Neural cell (in vitro differentiated cells): ENCODE measurements at regions not wholly inside any gene's neighbourhood (a gene's known extent, or its start where the extent isn't known, plus 50 kb on each side); places are given as distances from the start of the nearest gene placed in this dataset.

ENCODE experiments used
- H2AFZ ChIP-seq: fragments of 200-600, 300-800 bp; sonication (generic), shearing (Covaris generic); 2 replicates; pipeline ENCODE4 v1.6.0; 2014; ENCODE audit warnings: low read depth, mild to moderate bottlenecking, antibody characterized with exemption, low read length, moderate library complexity
- H3F3A ChIP-seq: fragments of 200-600 bp; shearing (Covaris generic); 2 replicates; pipeline ENCODE4 v1.6.1; 2016; ENCODE audit warnings: mild to moderate bottlenecking, moderate library complexity, mixed read lengths, antibody characterized with exemption, low read length; ENCODE audit not compliant: insufficient read depth, poor library complexity, severe bottlenecking
- H3K27ac ChIP-seq: fragments of 200-600, 300-800 bp; sonication (generic), shearing (Covaris generic); 2 replicates; pipeline ENCODE4 v1.5.1; 2014; ENCODE audit warnings: mild to moderate bottlenecking, low read length, moderate library complexity
- H3K27me3 ChIP-seq: fragments of 300-800, 200-600 bp; sonication (generic), shearing (Covaris generic); 2 replicates; pipeline ENCODE4 v1.6.0; 2014; ENCODE audit warnings: mild to moderate bottlenecking, low read depth, low read length, moderate library complexity; ENCODE audit not compliant: insufficient read depth
- H3K36me3 ChIP-seq: fragments of 300-800, 200-600 bp; sonication (generic), shearing (Covaris generic); 2 replicates; pipeline ENCODE4 v1.5.1; 2014; ENCODE audit warnings: mild to moderate bottlenecking, antibody characterized with exemption, low read length, moderate library complexity; ENCODE audit not compliant: insufficient read depth
- H3K4me2 ChIP-seq: fragments of 300-800, 200-600 bp; sonication (generic), shearing (Covaris generic); 2 replicates; pipeline ENCODE4 v1.6.0; 2014; ENCODE audit warnings: mild to moderate bottlenecking, low read length
- H3K4me3 ChIP-seq: fragments of 300-800, 200-600 bp; sonication (generic), shearing (Covaris generic); 2 replicates; pipeline ENCODE4 v1.5.1; 2014; ENCODE audit warnings: mild to moderate bottlenecking, low read length, moderate library complexity
- H3K79me2 ChIP-seq: fragments of 200-600 bp; shearing (Covaris generic); replicated peaks from 2 replicates; pipeline ENCODE4 v1.6.0; 2014; ENCODE audit warnings: mild to moderate bottlenecking, low read length, moderate library complexity; ENCODE audit not compliant: insufficient read depth
- H3K9ac ChIP-seq: fragments of 300-800, 200-600 bp; sonication (generic), shearing (Covaris generic); 2 replicates; pipeline ENCODE4 v1.6.1; 2016; ENCODE audit warnings: mild to moderate bottlenecking, low read length, mixed read lengths
- H3K9me2 ChIP-seq: fragments of 200-600 bp; shearing (Covaris generic); 2 replicates; pipeline ENCODE4 v1.6.1; 2016; ENCODE audit warnings: mild to moderate bottlenecking, low read length, mixed read lengths; ENCODE audit not compliant: insufficient read depth
- H3K9me3 ChIP-seq: fragments of 200-600, 300-800 bp; sonication (generic), shearing (Covaris generic); 2 replicates; pipeline ENCODE4 v1.6.1; 2016; ENCODE audit warnings: mild to moderate bottlenecking, mixed run types, low read length, moderate library complexity, mixed read lengths
- H4K20me1 ChIP-seq: fragments of 200-600 bp; shearing (Covaris generic); 2 replicates; pipeline ENCODE4 v1.6.1; 2016; ENCODE audit warnings: mild to moderate bottlenecking, mixed run types; ENCODE audit not compliant: insufficient read depth
- CTCF ChIP-seq: fragments of 450-650 bp; IDR thresholded peaks from 2 replicates; pipeline ENCODE4 v1.5.1; 2014; ENCODE audit warnings: antibody characterized with exemption, mild to moderate bottlenecking, moderate library complexity; ENCODE audit not compliant: poor library complexity, severe bottlenecking
- EP300 ChIP-seq: fragments of 450-650 bp; conservative IDR thresholded peaks from 2 replicates; pipeline ENCODE4 v1.6.1; 2014; ENCODE audit warnings: antibody characterized with exemption, mild to moderate bottlenecking, moderate library complexity; ENCODE audit not compliant: poor library complexity, severe bottlenecking
- EZH2 ChIP-seq: fragments of 200-600, 300-800 bp; shearing (Covaris generic), sonication (generic); IDR thresholded peaks from 2 replicates; pipeline ENCODE4 v1.6.1; 2014; ENCODE audit warnings: antibody characterized with exemption, low read length, borderline replicate concordance, mild to moderate bottlenecking; ENCODE audit not compliant: insufficient read depth, poor library complexity, severe bottlenecking
- MXI1 ChIP-seq: fragments of 450-650 bp; conservative IDR thresholded peaks from 2 replicates; pipeline ENCODE4 v1.6.1; 2014; ENCODE audit warnings: antibody characterized with exemption, mild to moderate bottlenecking; ENCODE audit not compliant: poor library complexity, severe bottlenecking
- POLR2AphosphoS5 ChIP-seq: IDR thresholded peaks from 2 replicates; pipeline ENCODE4 v1.6.1; 2012
- RAD21 ChIP-seq: fragments of 450-650 bp; conservative IDR thresholded peaks from 2 replicates; pipeline ENCODE4 v1.6.1; 2014; ENCODE audit warnings: antibody characterized with exemption, mild to moderate bottlenecking, moderate library complexity
- REST ChIP-seq: IDR thresholded peaks from 2 replicates; pipeline ENCODE4 v1.6.1; 2012; ENCODE audit warnings: borderline replicate concordance
- SMC3 ChIP-seq: fragments of 450-650 bp; conservative IDR thresholded peaks from 2 replicates; pipeline ENCODE4 v1.6.1; 2014; ENCODE audit warnings: antibody characterized with exemption, mild to moderate bottlenecking, moderate library complexity; ENCODE audit not compliant: poor library complexity
- TAF1 ChIP-seq: IDR thresholded peaks from 2 replicates; pipeline ENCODE4 v1.6.1; 2012; ENCODE audit warnings: low read depth

- no peak overlapping the region for H3K4me3 ChIP-seq
- H3F3A ChIP-seq, result no peaks in the 10 kb centered on the region
- H3K9me2 ChIP-seq, result no peaks in the 10 kb centered on the region
- H4K20me1 ChIP-seq, result no peaks in the 10 kb centered on the region
- H3K27me3 ChIP-seq, result no peaks in the 10 kb centered on the region
- H3K79me2 ChIP-seq, result no peaks in the 10 kb centered on the region
- TF ChIP-seq REST (no peak), EZH2 (no peak), MXI1 (no peak), EP300 (no peak), TAF1 (no peak), CTCF (no peak), POLR2AphosphoS5 (no peak), RAD21 (no peak), SMC3 (no peak)
- no peak overlapping the region for H3K27ac ChIP-seq
- no peaks in the 10 kb centered on the region for H3K9me3 ChIP-seq
- H3K4me2 ChIP-seq, result no peak overlapping the region
- no peaks in the 10 kb centered on the region for H3K36me3 ChIP-seq
- no peak overlapping the region for H2AFZ ChIP-seq
- peak overlapping the region; percentile 30 for H3K9ac ChIP-seq
Measured at GRCh38 chr9:129423216-129423615, 197.7 kb downstream of the C9orf50 start.

- Histone ChIP-seq H3K9ac (peak overlapping the region; percentile 30), H2AFZ (no peak overlapping the region), H3K27ac (no peak overlapping the region), H4K20me1 (no peaks in the 10 kb centered on the region), H3K9me3 (no peaks in the 10 kb centered on the region), H3K36me3 (no peaks in the 10 kb centered on the region), H3K79me2 (no peaks in the 10 kb centered on the region), H3K4me3 (no peak overlapping the region), H3F3A (no peaks in the 10 kb centered on the region), H3K4me2 (no peak overlapping the region), H3K9me2 (no peaks in the 10 kb centered on the region), H3K27me3 (no peaks in the 10 kb centered on the region)
- TF ChIP-seq CTCF (no peak), POLR2AphosphoS5 (no peak), SMC3 (no peak), TAF1 (no peak), RAD21 (no peak), EZH2 (no peak), EP300 (no peak), MXI1 (no peak), REST (no peak)
Measured at GRCh38 chr9:129422843-129423192, 198.1 kb downstream of the C9orf50 start.
